ENCODE measurements at regions not wholly inside any gene's neighbourhood (a gene's known extent, or its start where the extent isn't known, plus 50 kb on each side); places are given as distances from the start of the nearest gene placed in this dataset.

DNA sequence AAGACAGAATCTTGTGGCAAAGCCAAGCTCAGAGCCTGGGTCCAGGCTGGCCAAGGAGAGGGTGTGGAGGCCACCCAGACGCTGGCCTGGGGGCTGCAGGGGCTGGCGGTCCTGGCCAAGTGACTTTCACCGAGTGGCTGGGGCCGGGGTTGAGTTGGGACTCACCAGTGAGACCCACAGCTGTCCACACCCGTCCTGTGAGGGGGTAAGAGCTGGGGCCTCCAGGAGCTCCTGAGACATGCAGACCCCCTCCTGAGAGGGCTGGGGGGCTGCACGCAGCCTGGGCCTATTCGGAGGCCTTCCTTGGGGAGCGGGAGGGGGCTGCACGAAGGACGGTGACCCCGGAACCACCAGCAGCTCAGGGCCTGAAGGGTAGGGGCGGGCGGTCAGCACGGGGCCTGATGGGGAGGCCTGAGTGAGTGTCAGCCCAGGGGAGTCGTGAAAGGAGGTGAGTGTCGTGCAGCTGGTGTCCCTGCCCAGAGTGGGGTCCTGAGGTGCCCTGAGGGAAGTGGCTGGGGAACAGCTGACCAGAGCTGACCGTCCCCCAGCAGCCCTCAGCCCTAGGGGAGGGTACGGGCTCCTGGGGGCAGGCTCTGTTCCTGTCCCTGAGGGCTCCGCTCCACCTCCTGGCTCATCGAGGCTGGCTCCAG is 100.9 kb downstream of the FOXL3 start:
- no TSS peak for BruUV-seq (replicated peaks)
- ChIA-PET CTCF (no interaction called here), POLR2A (ENCODE audit: unreplicated experiment) (no interaction called here)
- intact Hi-C loops (cut with micrococcal nuclease), result no loop called here
- no peak overlapping the region for H3K4me3 ChIP-seq (ENCODE audit: low read length)
- no peaks in the 10 kb centered on the region for H3K9me2 ChIP-seq (replicated peaks; ENCODE audit: low read length)
- TF ChIP-seq EZH2 (IDR thresholded peaks at IDR 0.05; ENCODE audit: low read length, unreplicated experiment) (no peak), CTCF (conservative IDR thresholded peaks at IDR 0.05; ENCODE audit: low read depth, low read length) (no peak), EZH2phosphoT487 (IDR thresholded peaks at IDR 0.05; ENCODE audit: borderline replicate concordance, low read length) (no peak)
- no peaks in the 10 kb centered on the region for H3K79me2 ChIP-seq (ENCODE audit: low read length)
- H3F3A ChIP-seq (ENCODE audit: low read length, unreplicated experiment), result no peaks in the 10 kb centered on the region
- no peak overlapping the region for H3K4me2 ChIP-seq (ENCODE audit: low read length)
- ATAC-seq (no peak), DNase-seq (no peak)
- no peaks in the 10 kb centered on the region for H3K4me1 ChIP-seq (ENCODE audit: insufficient read depth, low read length)
- H3K27ac ChIP-seq (ENCODE audit: low read length), result no peak overlapping the region
- H3K9me3 ChIP-seq (ENCODE audit: low read length), result no peaks in the 10 kb centered on the region
- no peaks in the 10 kb centered on the region for H3K36me3 ChIP-seq (ENCODE audit: low read depth, low read length)
- H3K9ac ChIP-seq (ENCODE audit: low read length), result no peak overlapping the region
- H2AFZ ChIP-seq (ENCODE audit: low read length), result no peak overlapping the region
- no peaks in the 10 kb centered on the region for H4K20me1 ChIP-seq (ENCODE audit: low read length)
- no peaks in the 10 kb centered on the region for H3K27me3 ChIP-seq (ENCODE audit: low read length)

GRCh38 chr7:391411-391951 is 101.5 kb downstream of the FOXL3 start:
- Histone ChIP-seq H3K4me1 (ENCODE audit: insufficient read depth, low read length) (no peaks in the 10 kb centered on the region), H2AFZ (ENCODE audit: low read length) (no peak overlapping the region), H3K36me3 (ENCODE audit: low read depth, low read length) (no peaks in the 10 kb centered on the region), H4K20me1 (ENCODE audit: low read length) (no peaks in the 10 kb centered on the region), H3K27ac (ENCODE audit: low read length) (no peak overlapping the region), H3K9ac (ENCODE audit: low read length) (no peak overlapping the region), H3K4me3 (ENCODE audit: low read length) (no peak overlapping the region), H3K9me2 (replicated peaks; ENCODE audit: low read length) (no peaks in the 10 kb centered on the region), H3K79me2 (ENCODE audit: low read length) (no peaks in the 10 kb centered on the region), H3K9me3 (ENCODE audit: low read length) (no peaks in the 10 kb centered on the region), H3K4me2 (ENCODE audit: low read length) (no peak overlapping the region), H3K27me3 (ENCODE audit: low read length) (no peaks in the 10 kb centered on the region), H3F3A (ENCODE audit: low read length, unreplicated experiment) (no peaks in the 10 kb centered on the region)
- TF ChIP-seq CTCF (conservative IDR thresholded peaks at IDR 0.05; ENCODE audit: low read depth, low read length) (no peak), EZH2phosphoT487 (IDR thresholded peaks at IDR 0.05; ENCODE audit: borderline replicate concordance, low read length) (no peak), EZH2 (IDR thresholded peaks at IDR 0.05; ENCODE audit: low read length, unreplicated experiment) (no peak)
- no peak for DNase-seq
- CTCF ChIA-PET, result no interaction called here
- no peak for ATAC-seq
- intact Hi-C loops (cut with micrococcal nuclease), result no loop called here
- POLR2A ChIA-PET (ENCODE audit: unreplicated experiment), result no interaction called here
- no TSS peak for BruUV-seq (replicated peaks)

GRCh38 chr7:391961-392524 is 102.1 kb downstream of the FOXL3 start:
- no peaks in the 10 kb centered on the region for H3K79me2 ChIP-seq (ENCODE audit: low read length)
- H3K4me2 ChIP-seq (ENCODE audit: low read length), result no peak overlapping the region
- no peak overlapping the region for H3K9ac ChIP-seq (ENCODE audit: low read length)
- no peak for TF ChIP-seq EZH2 (IDR thresholded peaks at IDR 0.05; ENCODE audit: low read length, unreplicated experiment)
- no peak for TF ChIP-seq EZH2phosphoT487 (IDR thresholded peaks at IDR 0.05; ENCODE audit: borderline replicate concordance, low read length)
- TF ChIP-seq CTCF (conservative IDR thresholded peaks at IDR 0.05; ENCODE audit: low read depth, low read length), result no peak
- no peaks in the 10 kb centered on the region for H3K4me1 ChIP-seq (ENCODE audit: insufficient read depth, low read length)
- no TSS peak for BruUV-seq (replicated peaks)
- H3K36me3 ChIP-seq (ENCODE audit: low read depth, low read length), result no peaks in the 10 kb centered on the region
- ChIA-PET CTCF (no interaction called here), POLR2A (ENCODE audit: unreplicated experiment) (no interaction called here)
- no peaks in the 10 kb centered on the region for H3K27me3 ChIP-seq (ENCODE audit: low read length)
- H3K4me3 ChIP-seq (ENCODE audit: low read length), result no peak overlapping the region
- H2AFZ ChIP-seq (ENCODE audit: low read length), result no peak overlapping the region
- no peaks in the 10 kb centered on the region for H3K9me3 ChIP-seq (ENCODE audit: low read length)
- no peak overlapping the region for H3K27ac ChIP-seq (ENCODE audit: low read length)
- no peaks in the 10 kb centered on the region for H4K20me1 ChIP-seq (ENCODE audit: low read length)
- intact Hi-C loops (cut with micrococcal nuclease), result no loop called here
- DNase-seq, result no peak
- no peaks in the 10 kb centered on the region for H3F3A ChIP-seq (ENCODE audit: low read length, unreplicated experiment)
- no peaks in the 10 kb centered on the region for H3K9me2 ChIP-seq (replicated peaks; ENCODE audit: low read length)
- no peak for ATAC-seq
